ENCODE measurements at regions not wholly inside any gene's neighbourhood (a gene's known extent, or its start where the extent isn't known, plus 50 kb on each side); places are given as distances from the start of the nearest gene placed in this dataset.

DNA sequence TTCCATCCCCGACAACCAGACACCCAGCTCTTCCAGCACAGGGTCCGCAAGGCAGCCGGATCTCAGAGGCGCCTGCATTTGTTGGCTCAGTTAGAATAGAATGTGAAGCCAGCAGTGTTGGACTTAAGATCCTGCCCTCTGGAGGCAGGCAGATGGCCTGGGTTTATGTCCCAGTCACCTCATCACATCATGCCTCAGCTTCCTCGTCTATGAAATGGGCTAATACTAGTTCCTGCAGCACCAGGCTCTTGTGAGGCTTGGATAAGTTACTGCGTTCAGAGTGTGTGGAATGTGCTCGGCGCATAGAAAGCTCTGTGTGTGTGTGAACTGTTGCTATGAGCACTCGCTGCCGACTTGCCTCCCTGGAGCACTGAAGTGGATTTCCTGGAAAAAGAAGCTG lies 202.5 kb upstream of the GPR26 start:
- TF ChIP-seq EZH2 (IDR thresholded peaks at IDR 0.05; ENCODE audit: insufficient read depth, poor library complexity, severe bottlenecking) (no peak), EZH2phosphoT487 (IDR thresholded peaks at IDR 0.05; ENCODE audit: insufficient read depth, low read depth) (no peak)

Data from GM23248 (cell line).